ENCODE measurements at regions not wholly inside any gene's neighbourhood (a gene's known extent, or its start where the extent isn't known, plus 50 kb on each side); places are given as distances from the start of the nearest gene placed in this dataset.

DNA sequence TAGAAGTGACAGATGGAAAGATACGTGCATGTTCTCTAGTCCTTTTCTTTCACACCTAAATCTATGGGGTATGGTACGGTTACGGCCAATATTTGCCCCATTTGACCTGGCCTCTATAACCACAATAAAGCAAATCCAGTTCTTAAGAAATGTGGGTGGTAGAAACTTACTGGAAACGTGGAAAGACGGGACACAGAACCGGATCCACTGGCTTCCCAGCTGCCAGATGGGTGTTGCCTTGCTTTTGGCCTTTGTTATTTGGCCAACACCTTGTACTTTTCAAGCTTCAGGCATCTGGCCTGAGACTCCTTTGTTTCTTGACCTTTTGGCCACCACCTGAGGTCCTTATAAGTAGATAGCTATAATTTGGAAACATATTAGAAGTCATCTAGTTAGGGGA is 635.9 kb downstream of the SLC4A3 start:
- H3K27ac ChIP-seq (ENCODE audit: low read depth, low read length) = no peak overlapping the region
- H3K4me3 ChIP-seq (ENCODE audit: insufficient read depth, low read length) = no peak overlapping the region
- H3K36me3 ChIP-seq (ENCODE audit: insufficient read depth, low read length) = no peaks in the 10 kb centered on the region
- H2AFZ ChIP-seq (ENCODE audit: low read length) = no peak overlapping the region
- no peak for DNase-seq (ENCODE audit: insufficient read length, low spot score, missing footprints)
- no peaks in the 10 kb centered on the region for H3K79me2 ChIP-seq (ENCODE audit: insufficient read depth, low read length)
- H3K4me1 ChIP-seq (ENCODE audit: insufficient read depth, low read length) = no peaks in the 10 kb centered on the region
- no peak overlapping the region for H3K4me2 ChIP-seq (ENCODE audit: insufficient read depth, low read length)
- no peaks in the 10 kb centered on the region for H3K9me3 ChIP-seq (ENCODE audit: low read depth, low read length)
- no peaks in the 10 kb centered on the region for H3K27me3 ChIP-seq (ENCODE audit: insufficient read depth, low read length)
- no peaks in the 10 kb centered on the region for H4K20me1 ChIP-seq (ENCODE audit: insufficient read depth, low read length)
- TF ChIP-seq, protein P1, sequence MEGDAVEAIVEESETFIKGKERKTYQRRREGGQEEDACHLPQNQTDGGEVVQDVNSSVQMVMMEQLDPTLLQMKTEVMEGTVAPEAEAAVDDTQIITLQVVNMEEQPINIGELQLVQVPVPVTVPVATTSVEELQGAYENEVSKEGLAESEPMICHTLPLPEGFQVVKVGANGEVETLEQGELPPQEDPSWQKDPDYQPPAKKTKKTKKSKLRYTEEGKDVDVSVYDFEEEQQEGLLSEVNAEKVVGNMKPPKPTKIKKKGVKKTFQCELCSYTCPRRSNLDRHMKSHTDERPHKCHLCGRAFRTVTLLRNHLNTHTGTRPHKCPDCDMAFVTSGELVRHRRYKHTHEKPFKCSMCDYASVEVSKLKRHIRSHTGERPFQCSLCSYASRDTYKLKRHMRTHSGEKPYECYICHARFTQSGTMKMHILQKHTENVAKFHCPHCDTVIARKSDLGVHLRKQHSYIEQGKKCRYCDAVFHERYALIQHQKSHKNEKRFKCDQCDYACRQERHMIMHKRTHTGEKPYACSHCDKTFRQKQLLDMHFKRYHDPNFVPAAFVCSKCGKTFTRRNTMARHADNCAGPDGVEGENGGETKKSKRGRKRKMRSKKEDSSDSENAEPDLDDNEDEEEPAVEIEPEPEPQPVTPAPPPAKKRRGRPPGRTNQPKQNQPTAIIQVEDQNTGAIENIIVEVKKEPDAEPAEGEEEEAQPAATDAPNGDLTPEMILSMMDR (IDR thresholded peaks at IDR 0.05; ENCODE audit: extremely low read depth, low read depth, low read length) = no peak

DNA sequence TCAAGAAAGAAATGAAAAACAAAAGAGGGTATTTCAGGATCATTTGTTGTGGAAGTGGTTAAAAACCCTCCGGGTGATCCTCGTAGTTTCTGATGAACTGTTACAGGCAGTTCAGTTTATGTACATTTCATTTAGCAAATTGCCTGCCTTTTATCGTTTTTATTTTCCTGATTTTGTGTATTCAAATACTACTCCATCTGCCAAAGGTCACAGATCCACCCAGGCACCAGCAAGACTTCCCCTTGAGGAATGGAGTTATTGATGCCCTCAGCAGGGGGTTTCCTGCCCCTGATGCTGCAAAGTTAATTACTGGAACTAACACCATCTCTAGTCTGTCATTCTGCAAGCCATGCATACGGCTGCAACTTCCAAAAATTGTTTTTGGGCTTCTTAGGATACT is 641.9 kb downstream of the SLC4A3 start:
- Histone ChIP-seq H3K4me1 (ENCODE audit: insufficient read depth, low read length) (no peaks in the 10 kb centered on the region), H3K27me3 (ENCODE audit: insufficient read depth, low read length) (no peaks in the 10 kb centered on the region), H3K9me3 (ENCODE audit: low read depth, low read length) (no peaks in the 10 kb centered on the region), H4K20me1 (ENCODE audit: insufficient read depth, low read length) (no peaks in the 10 kb centered on the region), H3K79me2 (ENCODE audit: insufficient read depth, low read length) (no peaks in the 10 kb centered on the region), H3K4me2 (ENCODE audit: insufficient read depth, low read length) (no peak overlapping the region), H3K4me3 (ENCODE audit: insufficient read depth, low read length) (no peak overlapping the region), H2AFZ (ENCODE audit: low read length) (no peak overlapping the region), H3K36me3 (ENCODE audit: insufficient read depth, low read length) (no peaks in the 10 kb centered on the region), H3K27ac (ENCODE audit: low read depth, low read length) (no peak overlapping the region)
- TF ChIP-seq, protein P1 (IDR thresholded peaks at IDR 0.05; ENCODE audit: extremely low read depth, low read depth, low read length) = no peak
- no peak for DNase-seq (ENCODE audit: insufficient read length, low spot score, missing footprints)

DNA sequence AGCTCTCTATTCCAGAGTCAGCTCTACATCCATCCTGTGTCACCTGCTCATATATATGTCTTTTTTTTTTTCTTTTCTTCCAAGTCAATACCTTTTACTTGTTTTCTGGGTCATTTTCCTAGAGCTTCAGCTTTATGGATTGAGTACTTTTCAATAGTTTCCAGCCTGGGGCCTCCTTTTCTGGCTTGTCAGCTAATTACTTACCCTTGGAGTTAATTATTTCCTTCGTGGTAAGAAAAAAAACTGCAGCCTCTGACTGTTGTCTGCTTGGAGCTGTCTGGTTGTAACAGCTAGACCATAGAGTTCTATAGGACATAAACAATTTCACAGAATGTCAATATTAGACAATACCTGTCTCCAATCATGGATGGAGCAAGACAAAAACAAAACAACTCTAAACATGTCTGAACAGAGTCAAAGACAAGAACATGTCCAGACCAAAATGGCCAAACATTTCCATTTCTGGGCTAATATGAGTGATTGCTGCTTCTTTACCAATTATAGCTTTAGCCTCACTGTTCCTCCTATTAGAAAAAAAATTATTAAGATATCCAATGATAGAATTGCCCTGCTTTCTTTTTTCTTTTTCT is 643.1 kb downstream of the SLC4A3 start:
- TF ChIP-seq, protein P1 (IDR thresholded peaks at IDR 0.05; ENCODE audit: extremely low read depth, low read depth, low read length) = no peak
- Histone ChIP-seq H3K27ac (ENCODE audit: low read depth, low read length) (no peak overlapping the region), H3K36me3 (ENCODE audit: insufficient read depth, low read length) (no peaks in the 10 kb centered on the region), H3K9me3 (ENCODE audit: low read depth, low read length) (no peaks in the 10 kb centered on the region), H3K27me3 (ENCODE audit: insufficient read depth, low read length) (no peaks in the 10 kb centered on the region), H2AFZ (ENCODE audit: low read length) (no peak overlapping the region), H3K4me3 (ENCODE audit: insufficient read depth, low read length) (no peak overlapping the region), H3K4me2 (ENCODE audit: insufficient read depth, low read length) (no peak overlapping the region), H3K79me2 (ENCODE audit: insufficient read depth, low read length) (no peaks in the 10 kb centered on the region), H3K4me1 (ENCODE audit: insufficient read depth, low read length) (peaks cover 4% of the 10 kb centered on the region), H4K20me1 (ENCODE audit: insufficient read depth, low read length) (no peaks in the 10 kb centered on the region)
- no peak for DNase-seq (ENCODE audit: insufficient read length, low spot score, missing footprints)

DNA sequence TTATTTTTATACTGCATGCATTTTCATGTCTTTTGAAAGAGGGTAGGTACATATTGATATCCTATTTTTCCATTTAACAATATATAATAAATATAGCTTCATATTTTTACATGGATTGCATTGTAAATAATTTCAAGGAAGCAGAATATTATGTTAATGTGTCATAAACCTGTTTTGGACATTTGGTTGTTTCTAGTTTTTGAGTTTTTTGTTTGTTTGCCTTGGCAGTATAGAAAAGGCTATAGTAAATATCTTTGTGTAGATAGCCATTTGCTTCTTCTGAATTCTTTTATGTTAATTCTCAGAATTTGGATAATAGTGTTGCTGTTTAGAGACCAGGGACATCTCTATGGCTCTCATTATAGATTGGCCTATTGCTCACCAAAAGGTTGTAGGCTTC is 645.2 kb downstream of the SLC4A3 start:
- Histone ChIP-seq H3K4me3 (ENCODE audit: insufficient read depth, low read length) (no peak overlapping the region), H3K27me3 (ENCODE audit: insufficient read depth, low read length) (no peaks in the 10 kb centered on the region), H3K79me2 (ENCODE audit: insufficient read depth, low read length) (no peaks in the 10 kb centered on the region), H3K27ac (ENCODE audit: low read depth, low read length) (no peak overlapping the region), H2AFZ (ENCODE audit: low read length) (no peak overlapping the region), H3K9me3 (ENCODE audit: low read depth, low read length) (no peaks in the 10 kb centered on the region), H3K36me3 (ENCODE audit: insufficient read depth, low read length) (no peaks in the 10 kb centered on the region), H3K4me1 (ENCODE audit: insufficient read depth, low read length) (peaks cover 21% of the 10 kb centered on the region), H4K20me1 (ENCODE audit: insufficient read depth, low read length) (no peaks in the 10 kb centered on the region), H3K4me2 (ENCODE audit: insufficient read depth, low read length) (no peak overlapping the region)
- no peak for DNase-seq (ENCODE audit: insufficient read length, low spot score, missing footprints)
- TF ChIP-seq, protein P1 (IDR thresholded peaks at IDR 0.05; ENCODE audit: extremely low read depth, low read depth, low read length) = no peak
